Activated gamma-delta T cell treated with Interleukin-2 at 50 U/mL for 16 hours (primary cell): ENCODE measurements at regions not wholly inside any gene's neighbourhood (a gene's known extent, or its start where the extent isn't known, plus 50 kb on each side); places are given as distances from the start of the nearest gene placed in this dataset.
A peak's percentile ranks its signal among the peaks of the same experiment; 100 is the strongest.

Experiments
- DNase-seq: peaks from one replicate; pipeline ENCODE4 v3.0.0-alpha.2; 2020

GRCh38 chr10:75347186-75347585 lies 54.4 kb downstream of the ZNF503 start:
- no peak for DNase-seq

DNA sequence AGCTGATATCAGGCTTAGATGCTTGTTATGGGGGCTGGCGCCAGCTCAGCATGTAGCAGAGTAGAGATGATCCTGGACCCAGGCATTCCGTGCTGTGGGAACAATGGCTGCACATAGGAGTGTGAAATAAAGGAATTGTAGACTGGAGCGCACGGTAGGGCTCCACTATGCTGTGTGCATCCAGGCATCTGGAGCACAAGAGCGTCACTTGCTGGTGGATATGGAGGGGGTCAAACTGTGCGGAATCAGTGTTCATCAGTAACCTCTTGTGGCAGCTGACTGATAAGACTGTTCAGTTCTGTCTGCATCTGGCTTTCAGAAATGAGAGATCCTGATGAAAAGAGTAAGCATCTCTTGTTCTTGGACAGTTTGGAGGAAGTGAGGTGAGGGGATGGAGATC lies 55.8 kb downstream of the ZNF503 start:
- no peak for DNase-seq

DNA sequence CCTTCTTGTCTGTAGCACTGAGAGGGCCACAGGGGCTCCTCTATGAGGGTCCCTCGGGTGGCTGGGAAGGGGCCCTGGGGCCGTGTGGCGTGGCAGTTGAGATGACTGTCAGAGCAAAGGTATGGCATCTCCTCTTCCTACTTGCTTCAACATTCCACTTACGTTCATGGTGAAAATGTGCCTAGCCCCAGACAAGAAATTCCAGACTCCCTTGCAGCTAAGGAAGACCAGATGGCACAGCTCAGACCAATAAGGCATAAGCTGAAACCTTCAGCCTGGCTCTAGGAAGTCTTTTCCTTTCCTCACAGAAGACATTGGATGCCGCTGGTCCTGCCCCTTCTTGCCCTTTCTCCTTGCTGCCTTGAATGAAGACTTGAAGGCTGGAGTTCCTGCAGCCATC lies 57.4 kb downstream of the ZNF503 start:
- DNase-seq: no peak

DNA sequence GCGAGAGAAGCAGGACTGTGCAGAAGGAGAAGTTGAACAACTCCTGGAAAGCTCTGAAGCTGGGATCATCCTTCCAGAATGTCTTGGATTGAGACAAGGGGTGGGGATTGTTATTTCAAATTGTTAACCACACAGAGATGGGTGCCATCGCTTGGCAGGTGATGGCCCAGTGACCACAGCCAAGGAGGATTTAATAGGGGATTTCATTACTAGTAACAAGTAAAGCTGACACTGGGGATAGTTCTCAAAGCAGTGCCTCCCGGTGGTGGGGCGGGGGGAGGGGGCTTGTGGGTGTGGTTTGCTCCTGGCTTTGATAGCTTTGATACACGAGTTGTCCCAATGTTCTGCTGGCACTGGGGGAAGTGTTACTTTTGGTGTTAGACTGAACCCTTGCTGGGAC lies 59.2 kb downstream of the ZNF503 start:
- no peak for DNase-seq

- DNase-seq: no peak
Measured at GRCh38 chr10:75335983-75336382, 65.6 kb downstream of the ZNF503 start.

- no peak for DNase-seq
Measured at GRCh38 chr10:75335191-75335590, 66.4 kb downstream of the ZNF503 start.

DNA sequence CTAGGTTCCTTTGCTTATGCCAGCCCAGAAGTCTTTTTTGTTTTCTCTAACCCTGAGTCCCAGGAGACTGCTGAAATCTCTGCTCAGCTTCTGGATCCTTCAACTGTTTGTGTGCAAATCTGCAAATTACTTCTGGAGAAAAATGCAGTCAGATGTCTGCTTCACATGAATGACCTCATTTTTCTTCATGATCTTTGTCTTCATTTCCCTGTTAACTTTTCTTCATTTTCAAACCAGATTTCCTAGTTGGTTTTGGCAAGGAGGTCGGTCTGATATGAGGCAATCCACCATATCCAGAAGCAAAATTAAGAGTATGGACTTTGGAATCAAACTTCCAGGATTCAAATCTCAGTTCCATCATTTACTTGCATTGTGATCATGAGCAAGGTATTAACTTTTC lies 66.8 kb downstream of the ZNF503 start:
- no peak for DNase-seq

DNA sequence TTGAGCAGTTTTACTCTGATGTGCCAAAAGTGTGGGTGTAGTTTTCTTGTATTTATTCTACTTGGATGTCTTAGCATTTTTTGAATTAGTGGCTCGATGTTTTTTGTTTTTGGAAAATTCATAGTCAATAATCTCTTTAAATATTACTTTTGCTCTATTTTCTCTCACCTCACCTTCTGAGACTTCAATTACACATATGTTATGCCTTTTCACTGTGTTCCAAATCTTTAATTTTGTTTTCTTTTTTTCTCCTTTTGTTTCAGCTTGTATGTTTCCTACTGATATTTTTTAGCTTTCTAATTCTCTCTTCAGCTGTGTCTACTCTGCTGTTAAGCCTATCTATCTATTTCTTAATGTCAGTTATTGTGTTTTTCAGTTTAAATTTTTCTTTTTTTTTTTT lies 69.5 kb downstream of the ZNF503 start:
- DNase-seq: no peak

- no peak for DNase-seq
Measured at GRCh38 chr10:75331081-75331480, 70.5 kb downstream of the ZNF503 start.

- DNase-seq: no peak
Measured at GRCh38 chr10:75329190-75329745, 72.3 kb downstream of the ZNF503 start.

DNA sequence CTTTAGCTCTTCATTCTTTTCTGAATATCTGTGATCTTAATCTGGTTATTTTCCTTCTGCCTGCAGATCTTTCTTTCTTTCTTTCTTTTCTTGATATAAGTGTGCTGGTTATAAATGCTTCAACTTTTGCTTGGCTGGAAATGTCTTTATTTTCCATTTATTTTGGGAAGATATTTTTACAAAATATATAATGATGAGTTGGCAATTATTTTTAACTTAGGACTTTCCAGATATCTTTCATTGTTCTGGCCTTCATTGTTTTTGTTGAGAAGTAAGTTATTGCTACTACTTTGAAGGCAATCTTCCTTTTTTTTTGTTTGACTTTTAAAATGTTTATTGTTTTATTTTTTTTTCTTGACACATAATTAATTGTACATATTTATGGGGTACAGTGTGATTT lies 75.3 kb downstream of the ZNF503 start:
- DNase-seq: no peak

DNA sequence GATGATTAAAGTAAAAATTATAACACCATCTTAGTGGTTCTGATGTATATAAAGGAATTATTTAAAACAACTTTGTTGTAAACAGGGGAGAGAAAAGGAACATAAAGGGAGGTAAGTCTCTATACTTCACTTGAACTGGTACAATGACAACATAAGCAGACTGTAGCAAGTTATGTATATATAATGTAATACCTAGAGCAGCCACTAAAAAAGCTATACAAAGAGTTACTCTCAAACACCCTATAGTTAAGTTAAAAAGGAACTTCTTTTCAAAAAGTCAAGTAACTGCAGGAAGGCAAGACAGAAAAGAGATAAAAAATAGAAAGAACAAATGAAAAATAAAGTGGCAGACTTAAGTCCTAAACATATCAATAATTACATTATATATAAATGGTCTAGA lies 82.3 kb downstream of the ZNF503 start:
- DNase-seq: no peak

DNA sequence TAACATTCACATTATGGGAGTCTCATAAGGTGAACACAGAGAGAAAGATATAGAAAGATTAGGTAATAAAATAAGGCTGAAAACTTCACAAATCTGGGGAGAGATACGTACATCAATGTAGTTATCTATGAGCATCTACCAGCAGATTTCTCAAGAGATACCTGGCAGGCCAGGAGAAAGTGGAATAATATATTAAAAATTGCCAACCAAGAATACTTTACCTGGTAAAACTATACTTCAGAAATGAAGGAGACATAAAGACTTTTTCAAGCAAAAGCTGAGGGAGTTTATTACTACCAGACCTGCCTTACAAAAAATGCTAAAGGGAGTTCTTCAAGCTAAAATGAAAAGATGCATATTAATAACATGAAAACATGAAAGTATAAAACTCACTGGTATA lies 78.8 kb upstream of the COMTD1 start:
- no peak for DNase-seq

- DNase-seq: no peak
Measured at GRCh38 chr10:75312440-75312839, 76.7 kb upstream of the COMTD1 start.

DNA sequence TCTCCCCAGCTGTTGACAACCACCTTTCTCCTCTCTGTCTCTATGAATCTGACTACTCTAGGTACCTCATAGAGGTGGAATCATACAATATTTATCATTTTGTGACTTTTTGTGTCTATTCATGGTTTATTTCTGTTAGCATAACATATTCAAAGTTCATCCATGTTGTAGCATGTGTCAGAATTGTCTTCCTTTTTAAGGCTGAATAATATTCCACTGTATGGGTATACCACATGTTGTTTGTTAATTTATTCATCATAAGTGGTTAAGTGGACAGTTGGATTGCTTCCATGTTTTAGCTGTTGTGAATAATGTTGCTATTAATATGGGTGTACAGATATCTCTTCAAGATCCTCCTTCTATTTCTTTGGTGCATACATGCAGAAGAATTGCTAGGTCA lies 69.9 kb upstream of the COMTD1 start:
- DNase-seq: no peak

- DNase-seq: no peak
Measured at GRCh38 chr10:75304741-75305390, 69.1 kb upstream of the COMTD1 start.

DNA sequence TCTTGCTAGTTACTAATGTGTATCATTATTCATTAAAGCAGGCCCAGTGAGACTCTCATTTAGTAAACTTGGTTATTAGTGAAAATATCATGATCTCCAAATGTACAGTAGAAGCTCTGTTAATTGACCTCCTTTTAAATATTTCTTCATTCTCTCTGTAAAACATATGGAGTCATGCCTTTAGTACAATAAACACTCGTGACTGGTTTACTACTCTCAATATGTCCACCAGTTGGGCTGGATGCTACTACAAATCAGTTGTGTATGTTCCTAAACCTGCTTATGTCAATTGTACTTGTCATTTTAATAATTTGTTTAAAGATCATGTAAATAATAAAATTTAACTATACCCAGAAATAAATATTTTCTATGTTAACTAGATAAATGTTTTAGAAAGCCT lies 68.6 kb upstream of the COMTD1 start:
- DNase-seq: no peak

GRCh38 chr10:75303045-75303777 lies 67.5 kb upstream of the COMTD1 start:
- no peak for DNase-seq

- no peak for DNase-seq
Measured at GRCh38 chr10:75302029-75302428, 66.3 kb upstream of the COMTD1 start.

GRCh38 chr10:75297021-75297599 lies 61.4 kb upstream of the COMTD1 start:
- no peak for DNase-seq

- no peak for DNase-seq
Measured at GRCh38 chr10:75295868-75296441, 60.2 kb upstream of the COMTD1 start.

DNA sequence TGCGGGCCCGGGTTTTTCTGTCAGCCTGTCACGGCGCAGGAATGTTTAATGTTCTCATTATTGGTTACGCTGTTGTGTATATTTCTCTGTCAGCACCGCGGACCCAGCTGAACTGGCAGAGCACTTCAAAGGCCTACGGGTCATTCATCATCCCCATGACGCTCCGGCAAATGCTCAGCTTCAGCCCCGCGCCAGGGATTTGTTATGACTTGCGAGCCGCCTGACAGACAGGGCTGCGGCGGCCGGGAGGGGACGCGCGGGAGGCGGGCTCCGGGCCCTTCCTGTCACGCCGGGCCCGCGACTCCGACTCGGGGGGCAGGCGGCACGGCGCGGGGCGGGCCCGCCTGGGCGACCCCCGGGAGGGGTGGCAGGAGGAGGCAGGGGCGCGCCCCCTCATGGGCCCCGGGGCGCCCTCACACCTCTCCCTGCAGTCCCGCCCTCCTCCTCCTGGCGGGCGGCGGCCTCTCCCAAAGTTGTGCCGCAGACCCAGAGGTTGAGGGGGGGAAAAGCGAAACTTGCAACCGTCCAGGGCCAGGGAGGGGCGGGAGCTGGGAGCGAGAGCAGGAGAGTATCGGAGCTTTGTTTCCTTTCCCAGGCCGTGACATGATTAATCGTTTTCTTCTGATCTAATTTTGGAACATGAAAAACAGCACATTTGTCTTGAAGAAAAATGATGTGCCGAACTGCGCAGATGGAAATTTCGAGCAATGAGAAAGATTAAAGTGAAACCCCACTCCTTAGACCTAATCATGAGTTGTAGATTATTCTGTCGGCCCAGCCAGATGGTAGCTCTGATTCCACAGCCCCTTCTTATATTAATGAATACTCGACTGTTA lies 59.3 kb upstream of the COMTD1 start:
- peak; percentile 48 for DNase-seq

DNA sequence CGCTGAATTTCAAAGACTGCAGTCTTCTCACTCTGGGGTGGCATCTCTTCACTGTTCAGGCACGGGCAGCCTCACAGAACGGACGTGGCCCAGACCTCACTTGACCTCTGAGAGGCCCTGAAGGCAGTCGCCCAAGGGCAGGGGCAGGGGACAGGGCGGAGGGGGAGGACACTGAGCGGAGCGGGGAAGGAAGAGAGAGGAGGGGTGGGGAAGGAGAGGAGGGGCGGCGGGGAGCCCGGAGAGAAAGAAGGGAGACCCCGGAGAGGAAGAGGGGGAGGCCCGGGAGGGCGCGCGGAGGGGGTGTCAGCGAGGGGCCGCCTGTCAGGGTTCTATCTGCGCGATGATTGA lies 58.7 kb upstream of the COMTD1 start:
- no peak for DNase-seq
